SK-N-SH (cell line): ENCODE measurements at regions not wholly inside any gene's neighbourhood (a gene's known extent, or its start where the extent isn't known, plus 50 kb on each side); places are given as distances from the start of the nearest gene placed in this dataset.

ENCODE experiments used
- CTCF ChIP-seq: fragments of 200-600 bp; sonication (generic); IDR thresholded peaks from 2 replicates; pipeline ENCODE4 v1.6.1; 2017; ENCODE audit warnings: antibody characterized with exemption, mild to moderate bottlenecking, moderate library complexity
- GATA2 ChIP-seq: sonication (generic); formaldehyde crosslinking; IDR thresholded peaks from 2 replicates; pipeline ENCODE4 v1.5.0; 2020; ENCODE audit warnings: mild to moderate bottlenecking, missing genetic modification reagents

- TF ChIP-seq CTCF (no peak), GATA2 (CRISPR knock-in tag) (no peak)
Measured at GRCh38 chr22:19598054-19598855, 74.0 kb upstream of the CLDN5 start.
